Anterior cingulate cortex (tissue), 58 donors: ENCODE measurements at regions not wholly inside any gene's neighbourhood (a gene's known extent, or its start where the extent isn't known, plus 50 kb on each side); places are given as distances from the start of the nearest gene placed in this dataset.
"Not testable (repeated sequence)": the region's sequence is repeated elsewhere in the genome, so short reads cannot be mapped to it uniquely, and the experiment has no call there.

Experiments used
- DNase-seq, 58 donors: peaks; one replicate each; lab custom pipeline; 2025; lab: John Stamatoyannopoulos, UW

- DNase-seq, result no peak
Observed at GRCh38 chr3:11898611-11899325, 52.1 kb upstream of the TAMM41 start.

- DNase-seq, result not testable (repeated sequence)
Observed at GRCh38 chr3:11899389-11899788, 52.7 kb upstream of the TAMM41 start.

- no peak for DNase-seq
Observed at GRCh38 chr3:11899826-11900225, 53.1 kb upstream of the TAMM41 start.

DNA sequence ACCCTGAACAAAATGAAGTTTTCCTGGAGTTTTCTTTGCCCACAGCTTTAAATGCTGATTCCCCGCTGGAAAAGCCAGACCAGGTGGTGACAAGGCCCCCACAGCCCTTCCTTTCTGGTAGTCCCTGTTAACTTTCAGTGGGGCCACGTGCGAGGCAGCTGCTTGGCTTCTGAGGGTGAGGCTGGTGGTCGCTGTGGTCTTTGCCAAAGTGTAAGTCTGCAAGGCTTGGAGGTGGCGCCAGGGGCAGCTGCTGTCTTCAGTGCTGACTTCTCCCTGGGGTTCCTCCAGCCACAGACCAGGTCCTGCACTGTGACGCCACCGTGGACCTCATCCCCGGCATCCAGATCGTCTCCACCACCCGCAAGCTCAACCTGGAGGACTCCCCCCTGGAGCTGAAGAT is 54.1 kb upstream of the TAMM41 start:
- DNase-seq, result no peak

DNA sequence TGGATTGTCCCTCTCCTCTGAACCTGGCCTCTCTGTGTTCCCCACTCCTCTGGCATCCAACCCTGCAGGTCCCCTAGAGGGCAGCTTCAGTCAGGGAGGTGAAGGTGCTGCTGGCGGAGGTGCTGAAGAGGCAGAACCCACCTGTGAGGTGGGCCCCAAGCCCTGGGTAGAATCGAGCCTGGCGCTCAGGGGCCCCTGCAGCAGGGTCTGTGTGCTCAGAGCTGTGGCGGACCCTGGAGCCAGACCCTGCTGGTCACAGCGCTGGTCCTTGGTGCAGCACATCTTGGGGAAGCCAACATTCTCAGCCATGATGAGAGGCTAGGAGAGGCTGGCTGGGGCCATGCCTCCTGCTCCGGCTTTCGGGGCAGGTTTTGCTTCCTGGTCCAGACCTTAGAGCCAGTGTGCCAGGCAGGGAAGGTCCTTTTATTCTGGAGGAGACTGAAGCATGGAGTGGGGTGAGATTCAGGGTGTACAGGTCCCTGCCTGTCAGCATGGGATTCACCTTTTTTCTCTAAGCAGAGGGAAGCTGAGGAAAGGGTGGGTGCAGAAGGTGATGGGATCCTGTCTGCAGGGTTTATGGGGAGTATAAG is 54.7 kb upstream of the TAMM41 start:
- no peak for DNase-seq

DNA sequence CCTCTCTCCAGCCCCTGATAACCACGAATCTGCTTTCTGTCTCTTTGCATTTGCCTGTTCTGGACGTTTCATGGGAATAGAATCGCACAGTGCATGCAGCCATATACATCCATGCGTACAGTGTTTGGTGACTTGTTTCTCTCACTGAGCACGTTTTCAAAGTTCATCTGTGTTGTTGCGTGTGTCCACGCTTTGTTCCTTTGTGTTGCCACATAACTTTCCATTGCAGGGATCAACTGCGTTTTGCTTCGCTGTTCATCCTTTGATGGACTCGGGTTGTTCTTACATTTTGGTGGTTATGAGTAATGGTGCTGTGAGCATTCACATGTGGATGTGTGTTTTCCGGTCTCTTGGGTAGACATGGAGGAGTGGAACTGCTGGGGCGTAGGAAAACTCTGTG is 56.4 kb upstream of the TAMM41 start:
- DNase-seq, result no peak

DNA sequence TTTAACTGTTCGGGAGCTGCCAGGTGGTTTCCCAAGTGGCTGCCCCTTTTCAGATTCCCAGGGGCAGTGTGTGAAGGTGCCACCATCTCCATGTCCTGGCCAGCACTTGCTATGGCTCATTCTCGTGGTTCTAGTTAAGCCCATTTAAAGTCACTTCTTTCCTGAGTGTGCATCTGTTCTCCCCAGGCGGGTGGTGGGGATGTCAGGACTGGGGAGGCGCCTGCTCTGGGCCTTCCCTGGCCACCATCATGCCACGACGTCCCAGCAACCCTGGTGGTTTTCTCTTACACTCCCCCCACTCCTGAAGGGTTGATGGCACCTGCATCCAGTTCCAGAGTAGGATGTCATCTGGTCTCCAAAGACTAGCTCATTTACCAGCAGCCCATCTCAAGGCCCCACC is 56.8 kb upstream of the TAMM41 start:
- no peak for DNase-seq

DNA sequence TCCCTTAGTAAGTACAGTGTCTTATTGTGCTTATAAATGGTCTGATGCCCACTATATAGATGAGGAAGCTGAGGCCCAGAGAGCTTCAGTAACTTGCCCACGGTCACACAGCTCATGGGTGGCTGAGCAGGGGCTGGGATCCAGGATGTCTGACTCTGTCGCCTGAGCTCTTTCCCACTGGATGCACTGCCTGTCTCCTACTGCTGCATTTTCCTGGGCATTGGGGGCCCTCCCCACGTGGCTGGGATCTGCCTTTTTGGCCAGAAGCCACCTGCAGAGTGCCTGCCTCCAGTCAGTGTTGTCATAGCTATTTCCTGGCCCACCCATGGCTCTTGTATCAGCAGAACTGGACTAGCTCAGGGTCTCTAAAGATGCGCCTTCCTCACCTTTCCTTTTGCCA is 57.5 kb upstream of the TAMM41 start:
- no peak for DNase-seq

GRCh38 chr3:11906407-11906806 is 59.7 kb upstream of the TAMM41 start:
- DNase-seq, result no peak

- DNase-seq, result peak in 28 of 58 donors; percentile 1 to 44 (median 12)
Observed at GRCh38 chr3:11907667-11908660, 61.3 kb upstream of the TAMM41 start.

DNA sequence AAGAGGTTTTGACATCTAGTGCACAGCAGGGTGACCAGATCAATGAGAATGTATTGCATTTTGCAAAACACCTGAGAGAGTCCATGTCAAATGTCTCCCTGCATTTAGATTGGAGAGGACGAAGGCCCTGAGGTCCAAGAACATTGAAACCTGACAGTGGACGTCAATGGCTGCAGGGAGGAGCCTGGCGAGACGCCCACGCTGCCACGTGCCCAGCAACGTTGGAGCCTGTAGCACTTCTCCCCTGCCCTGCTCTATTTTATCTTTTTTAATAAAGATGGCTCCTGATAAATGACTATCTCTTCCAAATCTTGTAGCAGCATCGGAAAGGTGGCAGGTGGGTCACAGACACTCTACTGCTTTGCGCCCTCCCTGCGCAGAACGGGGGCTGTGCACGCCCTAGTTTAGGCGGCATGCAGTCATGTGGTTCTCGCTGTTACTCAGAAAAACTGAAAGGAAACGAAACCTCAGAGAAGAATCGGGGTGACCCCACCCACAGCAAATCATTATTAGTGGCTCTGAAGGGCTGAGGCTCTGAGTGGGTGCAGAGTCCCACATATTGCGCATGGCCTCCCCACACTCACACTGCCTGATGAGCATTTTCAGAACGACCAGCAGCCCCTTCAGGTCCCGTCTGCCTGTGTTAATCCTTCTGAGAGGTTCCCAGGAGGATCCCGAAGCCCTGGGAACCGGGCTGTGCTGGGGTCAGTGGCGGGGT is 62.5 kb upstream of the TAMM41 start:
- no peak for DNase-seq

DNA sequence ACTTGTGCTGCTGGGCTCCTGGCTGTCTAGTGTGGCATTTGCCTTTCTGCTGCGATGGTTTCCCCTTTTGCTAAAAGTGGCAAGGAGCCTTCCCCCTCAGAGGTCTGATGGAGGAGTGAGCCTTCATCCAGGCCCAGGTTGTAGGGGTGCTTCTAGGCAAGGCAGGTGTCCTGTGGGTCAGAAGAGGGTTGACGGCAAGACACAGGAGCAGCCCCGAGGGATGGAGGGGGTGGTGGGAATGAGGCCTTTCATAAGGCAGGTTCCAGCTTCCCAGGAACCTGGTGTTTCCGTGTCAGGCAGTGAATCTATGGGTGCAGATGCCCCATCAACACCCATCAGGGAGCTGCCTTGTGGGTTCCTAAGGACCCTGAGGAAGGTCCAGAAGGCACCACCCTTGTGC is 63.0 kb upstream of the TAMM41 start:
- no peak for DNase-seq

DNA sequence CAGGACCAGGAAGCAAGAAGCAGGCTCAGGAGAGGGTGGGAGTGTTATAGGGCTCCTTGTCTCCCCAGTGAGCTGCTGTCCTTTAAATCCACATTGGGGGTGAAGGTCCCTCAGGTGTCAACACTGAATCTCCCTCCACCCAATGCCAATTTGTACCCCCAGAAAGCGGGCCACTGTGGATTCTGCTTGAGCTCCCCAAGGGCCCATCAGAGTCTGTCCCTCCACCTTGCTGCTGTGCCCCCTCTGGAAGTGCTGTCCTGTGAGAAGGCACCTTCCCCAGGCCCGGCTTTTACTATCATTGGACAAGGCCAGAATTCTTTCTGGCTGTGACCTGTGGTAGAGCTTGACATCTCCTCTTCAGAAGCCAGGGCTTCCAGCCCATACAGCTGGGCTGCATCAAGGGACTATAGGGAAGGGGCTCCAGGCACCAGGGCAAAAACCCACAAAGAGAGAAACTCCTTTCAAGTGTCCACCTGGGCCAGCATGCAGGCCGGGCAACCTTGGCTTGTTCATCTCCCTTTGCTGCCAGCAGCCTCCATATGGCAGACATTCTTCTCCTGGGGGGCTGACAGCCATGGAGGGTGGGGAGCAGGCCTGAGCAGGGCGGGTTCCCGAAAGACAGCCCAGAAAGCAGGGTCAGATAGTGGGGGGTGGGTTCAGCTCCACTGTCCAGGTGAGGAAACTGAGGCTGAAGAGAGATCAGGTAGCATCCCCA is 63.7 kb upstream of the TAMM41 start:
- not testable (repeated sequence) for DNase-seq

GRCh38 chr3:11910971-11911531 is 64.4 kb upstream of the TAMM41 start:
- no peak for DNase-seq

- not testable (repeated sequence) for DNase-seq
Observed at GRCh38 chr3:11911887-11912286, 65.2 kb upstream of the TAMM41 start.

DNA sequence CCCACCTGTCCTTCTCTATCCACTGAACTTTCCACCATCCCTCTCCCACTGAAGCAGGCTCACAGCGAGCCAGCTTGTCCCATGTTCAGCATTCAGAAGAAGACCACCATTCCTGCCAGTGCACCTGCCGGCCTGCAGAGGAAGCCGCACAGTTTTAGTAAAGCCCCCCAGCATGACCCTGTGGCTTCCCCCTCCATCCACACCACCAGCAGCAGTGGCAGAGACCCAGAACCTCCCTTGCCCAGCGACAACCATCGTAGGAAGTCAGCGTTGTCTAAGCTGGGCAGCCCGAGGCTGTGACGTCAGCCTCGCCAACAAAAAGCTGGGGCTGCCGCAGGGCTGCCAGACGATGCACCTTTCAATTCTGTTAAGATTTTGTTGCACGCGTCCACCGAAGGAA is 66.6 kb upstream of the TAMM41 start:
- DNase-seq, result no peak

DNA sequence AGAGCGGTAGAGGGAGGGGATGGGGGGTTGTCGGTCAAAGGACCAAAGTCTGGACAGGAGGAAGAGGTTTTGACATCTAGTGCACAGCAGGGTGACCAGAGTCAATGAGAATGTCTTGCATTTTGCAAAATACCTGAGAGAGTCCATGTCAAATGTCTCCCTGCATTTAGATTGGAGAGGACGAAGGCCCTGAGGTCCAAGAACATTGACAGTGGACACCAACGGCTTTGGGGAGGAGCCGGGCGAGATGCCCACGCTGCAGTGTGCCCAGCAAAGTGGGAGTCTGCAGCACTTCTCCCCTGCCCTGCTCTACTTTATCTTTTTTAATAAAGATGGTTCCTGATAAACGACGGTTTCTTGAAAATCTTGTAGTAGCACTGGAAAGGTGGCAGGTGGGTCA is 67.4 kb upstream of the TAMM41 start:
- DNase-seq, result no peak

DNA sequence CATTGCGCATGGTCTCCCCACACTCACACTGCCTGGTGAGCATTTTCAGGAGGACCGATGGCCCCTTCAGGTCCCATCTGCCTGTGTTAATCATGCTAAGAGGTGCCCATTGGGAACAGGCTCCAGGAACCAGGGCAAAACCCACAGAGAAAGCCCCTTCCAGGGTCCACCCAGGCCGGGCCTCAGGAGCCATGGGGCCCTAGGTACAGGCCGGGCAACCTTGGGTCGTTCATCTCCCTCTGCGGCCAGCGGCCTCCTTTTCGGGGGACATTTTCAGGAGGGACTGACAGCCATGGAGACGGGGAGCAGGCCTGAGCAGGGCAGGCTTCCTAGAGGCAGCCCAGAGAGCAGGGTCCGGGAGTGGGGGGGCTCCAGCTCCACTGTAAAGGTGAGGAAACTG is 68.0 kb upstream of the TAMM41 start:
- DNase-seq, result no peak

DNA sequence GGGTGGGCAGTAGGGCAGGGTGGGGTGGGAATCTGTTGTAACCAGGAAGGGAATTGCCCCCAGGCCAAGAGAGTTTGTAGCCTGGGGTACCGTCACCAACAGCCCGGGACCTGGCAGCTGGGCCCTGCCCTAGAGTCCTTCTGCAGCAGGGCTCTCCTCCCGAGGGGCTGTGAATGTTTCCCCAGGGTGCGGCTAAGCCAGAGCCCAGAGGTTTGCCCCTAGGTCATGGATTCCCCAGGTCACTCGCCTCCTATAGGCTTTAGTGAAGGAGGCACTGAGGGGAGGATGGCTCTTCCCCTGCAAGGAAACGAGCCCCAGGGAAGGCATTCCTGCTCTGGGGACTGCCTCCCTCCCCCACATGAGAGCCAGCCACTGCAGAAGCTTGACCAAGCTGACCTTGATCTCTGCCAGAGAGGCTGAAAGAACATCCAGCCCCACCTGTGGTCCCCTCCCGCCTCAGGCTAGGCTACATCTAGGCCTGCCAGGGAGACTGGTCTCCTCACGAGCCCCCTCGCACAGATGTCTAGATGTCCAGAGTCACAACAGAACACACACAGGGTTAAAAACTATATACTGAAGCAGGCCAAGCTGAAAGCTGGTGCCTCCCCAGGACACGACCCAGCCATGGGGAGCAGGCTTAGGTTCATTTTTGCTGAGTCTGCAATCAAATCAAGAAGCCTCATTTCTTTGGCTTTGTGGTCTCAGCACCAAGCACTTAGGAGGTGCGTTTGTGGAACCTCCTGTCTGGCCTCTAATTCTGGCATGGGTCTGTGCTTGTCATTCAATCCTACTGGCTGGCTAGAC is 69.1 kb upstream of the TAMM41 start:
- DNase-seq, result no peak
